Stimulated activated naive CD8-positive, alpha-beta T cell treated with anti-CD3 and anti-CD28 coated beads, Interleukin-15, amount 100 ng/mL, for 72 hours (primary cell): ENCODE measurements at regions not wholly inside any gene's neighbourhood (a gene's known extent, or its start where the extent isn't known, plus 50 kb on each side); places are given as distances from the start of the nearest gene placed in this dataset.

Experiments used
- ATAC-seq: fragments of 150-1000 bp; cut with Tn5 transposase; 2 replicates; pipeline ENCODE4 v1.10.0; 2021; ENCODE audit warnings: mild to moderate bottlenecking, moderate library complexity
- DNase-seq, 2 donors: peaks; one replicate each; pipeline ENCODE4 v3.0.0; 2021 to 2022
- H3K27ac Mint-ChIP-seq, 2 donors: one replicate each; pipeline ENCODE4 v1.8.0; 2022; ENCODE audit warnings: mild to moderate bottlenecking in 2 of 2, mixed read lengths in 2 of 2, moderate library complexity in 2 of 2
- H3K27me3 Mint-ChIP-seq: one replicate; pipeline ENCODE4 v1.8.0; 2022; ENCODE audit warnings: mixed read lengths
- H3K4me1 Mint-ChIP-seq: one replicate; pipeline ENCODE4 v1.8.0; 2022; ENCODE audit warnings: mild to moderate bottlenecking, mixed read lengths
- H3K4me3 Mint-ChIP-seq, 2 donors: one replicate each; pipeline ENCODE4 v1.8.0; 2022; ENCODE audit warnings: mild to moderate bottlenecking in 2 of 2, mixed read lengths in 2 of 2, moderate library complexity in 1 of 2
- H3K9me3 Mint-ChIP-seq, 2 donors: one replicate each; pipeline ENCODE4 v1.8.0; 2022; ENCODE audit warnings: mixed read lengths in 2 of 2

GRCh38 chr18:25433590-25433989, 81.6 kb upstream of the ZNF521 start:
- no peak for ATAC-seq
- no peak for DNase-seq
- Mint-ChIP-seq H3K4me3 (no peak overlapping the region), H3K4me1 (no peaks in the 10 kb centered on the region), H3K27ac (no peak overlapping the region), H3K27me3 (no peaks in the 10 kb centered on the region), H3K9me3 (no peaks in the 10 kb centered on the region)

GRCh38 chr18:25425024-25425423, 73.1 kb upstream of the ZNF521 start:
- H3K27ac Mint-ChIP-seq: no peak overlapping the region
- H3K27me3 Mint-ChIP-seq: peaks cover 8% of the 10 kb centered on the region
- no peaks in the 10 kb centered on the region for H3K4me1 Mint-ChIP-seq
- no peak overlapping the region for H3K4me3 Mint-ChIP-seq
- DNase-seq: no peak
- ATAC-seq: no peak
- peaks cover 0 to 6% of the 10 kb centered on the region in 2 donors for H3K9me3 Mint-ChIP-seq

- H3K4me1 Mint-ChIP-seq: no peaks in the 10 kb centered on the region
- DNase-seq (no peak), ATAC-seq (no peak)
- peaks cover 8% of the 10 kb centered on the region for H3K27me3 Mint-ChIP-seq
- H3K27ac Mint-ChIP-seq: no peak overlapping the region
- peaks cover 0 to 6% of the 10 kb centered on the region in 2 donors for H3K9me3 Mint-ChIP-seq
- no peak overlapping the region for H3K4me3 Mint-ChIP-seq
Observed at GRCh38 chr18:25423760-25424159, 71.8 kb upstream of the ZNF521 start.

GRCh38 chr18:25423267-25423666, 71.3 kb upstream of the ZNF521 start:
- H3K27me3 Mint-ChIP-seq: peaks cover 5% of the 10 kb centered on the region
- ATAC-seq (no peak), DNase-seq (no peak)
- no peaks in the 10 kb centered on the region for H3K4me1 Mint-ChIP-seq
- no peak overlapping the region for H3K4me3 Mint-ChIP-seq
- H3K27ac Mint-ChIP-seq: no peak overlapping the region
- H3K9me3 Mint-ChIP-seq: peaks cover 0 to 5% of the 10 kb centered on the region in 2 donors

- H3K27ac Mint-ChIP-seq: no peak overlapping the region
- H3K9me3 Mint-ChIP-seq: no peaks in the 10 kb centered on the region
- no peak for ATAC-seq
- no peaks in the 10 kb centered on the region for H3K4me1 Mint-ChIP-seq
- H3K4me3 Mint-ChIP-seq: no peak overlapping the region
- no peak for DNase-seq
- H3K27me3 Mint-ChIP-seq: no peaks in the 10 kb centered on the region
Observed at GRCh38 chr18:25422230-25422629, 70.3 kb upstream of the ZNF521 start.

- Mint-ChIP-seq H3K4me3 (no peak overlapping the region), H3K27ac (no peak overlapping the region), H3K27me3 (peaks cover 8% of the 10 kb centered on the region), H3K9me3 (peaks cover 0 to 6% of the 10 kb centered on the region in 2 donors), H3K4me1 (no peaks in the 10 kb centered on the region)
- ATAC-seq: no peak
- no peak for DNase-seq
Observed at GRCh38 chr18:25420077-25420825, 68.3 kb upstream of the ZNF521 start.

- Mint-ChIP-seq H3K9me3 (peaks cover 0 to 7% of the 10 kb centered on the region in 2 donors), H3K4me3 (no peak overlapping the region), H3K27ac (no peak overlapping the region), H3K27me3 (peaks cover 12% of the 10 kb centered on the region), H3K4me1 (no peaks in the 10 kb centered on the region)
- ATAC-seq: no peak
- DNase-seq: no peak
Observed at GRCh38 chr18:25416374-25416773, 64.4 kb upstream of the ZNF521 start.

- no peak for ATAC-seq
- peaks cover 5 to 14% of the 10 kb centered on the region in 2 donors for H3K9me3 Mint-ChIP-seq
- peaks cover 1% of the 10 kb centered on the region for H3K27me3 Mint-ChIP-seq
- H3K4me1 Mint-ChIP-seq: no peaks in the 10 kb centered on the region
- DNase-seq: no peak
- no peak overlapping the region for H3K4me3 Mint-ChIP-seq
- H3K27ac Mint-ChIP-seq: no peak overlapping the region
Observed at GRCh38 chr18:25409971-25410370, 58.0 kb upstream of the ZNF521 start.

DNA sequence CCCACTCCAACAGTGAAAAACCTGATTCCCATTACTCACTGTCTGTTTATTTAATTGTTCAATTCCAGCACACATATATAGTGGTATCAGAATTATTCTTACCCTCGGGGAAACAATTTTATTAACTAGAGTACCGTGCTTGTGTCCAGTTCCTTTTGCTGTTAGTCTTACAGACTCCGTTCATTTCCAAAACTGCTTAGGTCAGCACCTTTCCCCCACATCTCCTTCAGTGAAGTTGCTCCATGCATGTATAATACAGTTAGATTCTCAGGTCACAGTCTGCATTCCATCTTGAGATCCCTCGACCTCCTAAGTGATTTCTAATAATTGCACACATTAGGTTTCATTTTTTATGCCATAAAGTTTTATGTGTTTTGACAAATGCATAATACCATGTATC, 56.3 kb upstream of the ZNF521 start:
- Mint-ChIP-seq H3K27ac (peak overlapping the region in 1 of 2 donors; percentile 9), H3K4me1 (no peaks in the 10 kb centered on the region), H3K4me3 (no peak overlapping the region), H3K27me3 (no peaks in the 10 kb centered on the region), H3K9me3 (peaks cover 5 to 14% of the 10 kb centered on the region in 2 donors)
- DNase-seq: no peak
- no peak for ATAC-seq
